SHP77 treated with DMSO at 0.1 percent for 48 hours (cell line): ENCODE measurements at regions not wholly inside any gene's neighbourhood (a gene's known extent, or its start where the extent isn't known, plus 50 kb on each side); places are given as distances from the start of the nearest gene placed in this dataset.
"Not testable (repeated sequence)": the region's sequence is repeated elsewhere in the genome, so short reads cannot be mapped to it uniquely, and the experiment has no call there.

Source experiments
- DNase-seq: peaks from one replicate; lab custom pipeline; 2025; lab: John Stamatoyannopoulos, UW

- DNase-seq = no peak
These were observed 645.3 kb downstream of the FRK start for GRCh38 chr6:115415378-115415777.

GRCh38 chr6:115414916-115415315 is 645.8 kb downstream of the FRK start:
- not testable (repeated sequence) for DNase-seq

- DNase-seq = no peak
These were observed 648.9 kb downstream of the FRK start for GRCh38 chr6:115411756-115412155.

- DNase-seq = no peak
These were observed 656.2 kb downstream of the FRK start for GRCh38 chr6:115404446-115404845.

- no peak for DNase-seq
These were observed 662.1 kb downstream of the FRK start for GRCh38 chr6:115398607-115399006.

GRCh38 chr6:115396112-115396906 is 664.4 kb downstream of the FRK start:
- DNase-seq = no peak

GRCh38 chr6:115393821-115394220 is 666.9 kb downstream of the FRK start:
- no peak for DNase-seq

GRCh38 chr6:115370202-115370601 is 690.5 kb downstream of the FRK start:
- no peak for DNase-seq

GRCh38 chr6:115365783-115366182 is 694.9 kb downstream of the FRK start:
- no peak for DNase-seq

- DNase-seq = no peak
These were observed 697.3 kb downstream of the FRK start for GRCh38 chr6:115363379-115363778.

- no peak for DNase-seq
These were observed 698.5 kb downstream of the FRK start for GRCh38 chr6:115362234-115362633.

- DNase-seq = peak; percentile 82
These were observed 699.9 kb downstream of the FRK start for GRCh38 chr6:115360602-115361325.

GRCh38 chr6:115358616-115359015 is 702.1 kb downstream of the FRK start:
- DNase-seq = no peak

- no peak for DNase-seq
These were observed 704.3 kb downstream of the FRK start for GRCh38 chr6:115356371-115356770.

GRCh38 chr6:115323001-115323400 is 737.7 kb downstream of the FRK start:
- no peak for DNase-seq

- no peak for DNase-seq
These were observed 740.9 kb downstream of the FRK start for GRCh38 chr6:115319823-115320222.

GRCh38 chr6:115310156-115310555 is 750.5 kb downstream of the FRK start:
- no peak for DNase-seq

GRCh38 chr6:115302731-115303130 is 758.0 kb downstream of the FRK start:
- no peak for DNase-seq

GRCh38 chr6:115287467-115287866 is 773.2 kb downstream of the FRK start:
- DNase-seq = no peak

- DNase-seq = no peak
These were observed 783.7 kb downstream of the FRK start for GRCh38 chr6:115276881-115277565.

GRCh38 chr6:115272311-115272710 is 788.4 kb downstream of the FRK start:
- DNase-seq = no peak

GRCh38 chr6:115271434-115271833 is 789.3 kb downstream of the FRK start:
- DNase-seq = no peak

- peak; percentile 16 for DNase-seq
These were observed 789.7 kb downstream of the FRK start for GRCh38 chr6:115270953-115271352.
